GM18909 (cell line): ENCODE measurements at regions not wholly inside any gene's neighbourhood (a gene's known extent, or its start where the extent isn't known, plus 50 kb on each side); places are given as distances from the start of the nearest gene placed in this dataset.

Experiments used
- ATAC-seq: cut with Tn5 transposase; IDR thresholded peaks from one replicate; pipeline ENCODE4 v1.9.1; 2021; ENCODE audit warnings: mild to moderate bottlenecking; ENCODE audit not compliant: unreplicated experiment, poor library complexity

DNA sequence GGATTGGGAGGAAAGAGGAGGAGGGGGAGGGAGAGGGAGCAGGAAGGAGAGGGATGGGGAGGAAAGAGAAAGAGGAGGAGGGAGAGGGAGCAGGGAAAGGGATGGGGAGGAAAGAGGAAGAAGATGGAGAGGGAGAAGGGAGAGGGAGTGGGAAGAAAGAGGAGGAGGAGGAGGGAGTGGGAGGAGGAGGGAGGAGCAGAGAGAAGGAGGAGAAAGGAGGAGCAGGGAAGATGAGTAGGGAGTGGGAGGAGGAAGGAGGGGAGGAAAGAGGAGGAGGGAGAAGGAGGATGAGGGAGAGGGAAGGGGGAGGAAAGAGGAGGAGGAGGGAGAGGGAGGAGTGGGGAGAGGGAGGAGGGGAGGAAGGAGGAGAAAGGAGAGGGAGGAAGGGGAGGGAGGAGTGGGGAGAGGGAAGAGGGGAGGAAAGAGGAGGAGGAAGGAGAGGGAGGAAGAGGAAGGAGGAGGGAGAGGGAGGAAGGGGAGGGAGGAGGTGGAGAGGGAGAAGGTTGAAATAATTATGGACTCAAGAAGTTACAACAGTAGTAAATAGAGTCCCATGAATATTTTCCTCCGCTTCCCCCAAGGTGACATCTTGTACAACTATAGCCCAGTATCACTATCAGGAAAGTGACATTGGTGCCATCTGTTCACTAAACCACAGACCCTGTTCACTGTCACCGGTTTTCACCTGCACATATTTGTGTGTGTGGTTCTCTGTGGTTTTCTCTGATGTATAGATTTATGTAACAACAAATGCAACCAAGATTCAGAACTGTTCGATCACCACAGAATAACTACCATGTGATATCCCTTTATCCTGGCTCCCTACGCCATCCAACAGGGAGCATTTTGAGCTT, 325.3 kb upstream of the EEF2KMT start:
- ATAC-seq, result no peak

GRCh38 chr16:5422047-5422446, 324.5 kb upstream of the EEF2KMT start:
- ATAC-seq, result no peak

- ATAC-seq, result no peak
Measured at GRCh38 chr16:5416013-5416412, 318.4 kb upstream of the EEF2KMT start.

DNA sequence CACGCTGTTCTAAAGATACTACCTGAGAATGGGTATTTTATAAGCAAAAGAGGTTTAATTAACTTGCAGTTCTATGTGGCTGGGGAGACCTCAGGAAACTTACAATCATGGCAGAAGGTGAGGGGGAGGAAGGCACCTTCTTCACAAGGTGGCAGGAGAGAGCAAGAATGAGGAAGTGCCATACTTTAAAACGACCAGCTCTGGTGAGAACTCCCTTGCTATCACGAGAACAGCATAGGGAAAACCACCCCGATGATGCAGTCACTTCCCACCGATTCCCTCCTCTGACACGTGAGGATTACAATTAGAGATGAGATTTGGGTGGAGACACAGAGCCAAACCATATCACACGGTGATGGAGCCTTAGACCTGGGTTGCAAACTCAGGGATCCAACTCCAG, 317.5 kb upstream of the EEF2KMT start:
- no peak for ATAC-seq

DNA sequence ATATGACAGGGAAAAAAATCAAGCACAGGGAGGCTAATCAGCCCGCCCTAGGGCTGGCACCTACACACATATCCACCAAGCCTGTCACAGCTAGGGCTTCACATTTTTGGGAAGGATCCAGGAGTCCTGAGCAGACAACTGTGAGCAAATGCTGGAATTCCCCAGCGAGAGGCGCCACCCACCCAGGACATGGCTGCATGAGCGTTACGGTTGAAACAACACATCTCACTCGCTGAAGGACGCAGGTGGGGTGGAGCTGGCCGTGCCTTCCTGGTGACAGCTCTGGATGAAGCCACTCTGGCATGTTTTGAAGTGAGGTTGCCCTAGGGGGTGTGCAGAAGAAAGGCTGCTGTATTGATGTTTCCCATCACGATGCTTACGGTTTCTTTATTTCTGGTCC, 315.1 kb upstream of the EEF2KMT start:
- no peak for ATAC-seq

GRCh38 chr16:5398203-5398602, 300.6 kb upstream of the EEF2KMT start:
- ATAC-seq, result no peak

DNA sequence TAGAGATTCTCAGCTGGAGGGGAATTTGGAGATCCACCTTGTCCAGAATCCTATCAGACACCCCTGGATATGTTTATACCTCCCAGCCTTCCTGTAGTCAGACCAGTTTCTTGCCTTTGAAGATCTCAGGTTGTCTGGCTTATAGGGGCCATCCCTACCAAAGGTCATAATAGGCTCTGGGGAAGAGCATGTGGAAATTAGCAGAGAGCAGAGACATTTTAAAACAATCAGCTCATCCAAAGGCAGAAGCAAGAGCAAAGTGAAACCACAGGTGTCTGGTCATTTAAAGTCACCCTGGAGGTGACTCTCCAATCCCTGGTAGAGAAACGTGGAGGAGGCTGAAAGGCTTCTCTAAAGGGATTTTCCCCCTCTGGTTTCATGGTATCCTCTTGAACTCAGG, 299.3 kb upstream of the EEF2KMT start:
- no peak for ATAC-seq

- no peak for ATAC-seq
Measured at GRCh38 chr16:5393070-5393469, 295.5 kb upstream of the EEF2KMT start.

GRCh38 chr16:5386989-5387388, 289.4 kb upstream of the EEF2KMT start:
- no peak for ATAC-seq

GRCh38 chr16:5385811-5386210, 288.2 kb upstream of the EEF2KMT start:
- ATAC-seq, result no peak

DNA sequence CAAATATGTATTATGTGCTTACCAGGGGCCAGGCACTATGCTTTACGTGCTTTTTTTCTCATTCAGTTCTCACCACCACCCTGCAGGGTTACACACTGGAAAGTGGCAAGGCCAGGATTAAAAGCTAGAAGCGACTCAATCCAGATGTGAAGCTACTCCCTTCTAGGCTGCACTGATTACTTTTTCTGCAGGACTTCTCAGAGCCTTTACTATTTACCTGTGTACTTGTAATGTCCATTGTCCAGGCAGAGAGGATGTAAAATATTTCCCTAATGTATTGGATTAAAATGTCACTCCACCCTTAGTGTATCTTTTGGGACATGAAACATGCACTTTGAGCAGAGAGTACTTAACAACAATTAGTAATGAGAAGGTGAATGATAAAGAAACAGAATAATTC, 287.5 kb upstream of the EEF2KMT start:
- no peak for ATAC-seq

- no peak for ATAC-seq
Measured at GRCh38 chr16:5383737-5384136, 286.1 kb upstream of the EEF2KMT start.

- no peak for ATAC-seq
Measured at GRCh38 chr16:5382484-5382883, 284.9 kb upstream of the EEF2KMT start.

GRCh38 chr16:5381481-5381880, 283.9 kb upstream of the EEF2KMT start:
- ATAC-seq, result no peak

DNA sequence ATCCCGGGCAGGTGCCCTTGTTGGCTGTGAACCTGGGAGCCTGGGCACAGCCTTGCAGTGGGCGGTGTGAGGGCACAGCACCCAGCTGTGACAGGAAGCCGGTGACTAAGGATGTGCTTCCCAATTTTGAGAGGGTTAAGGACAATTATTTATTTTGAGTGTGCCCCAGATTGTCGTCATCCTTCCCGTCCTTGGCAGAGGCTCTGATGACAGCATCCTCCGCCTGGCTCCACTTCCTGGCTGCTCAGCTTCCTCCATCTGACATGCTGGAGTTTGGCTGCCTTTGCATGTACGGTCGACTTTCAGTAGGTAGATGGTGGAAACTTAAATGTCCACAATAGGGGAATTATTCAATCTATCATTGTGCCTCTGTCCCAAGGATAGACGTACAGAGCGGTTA, 282.4 kb upstream of the EEF2KMT start:
- ATAC-seq, result no peak

- no peak for ATAC-seq
Measured at GRCh38 chr16:5378531-5378930, 280.9 kb upstream of the EEF2KMT start.

GRCh38 chr16:5377280-5377898, 279.8 kb upstream of the EEF2KMT start:
- no peak for ATAC-seq

GRCh38 chr16:5374184-5374583, 276.6 kb upstream of the EEF2KMT start:
- ATAC-seq, result no peak

- no peak for ATAC-seq
Measured at GRCh38 chr16:5367951-5368350, 270.4 kb upstream of the EEF2KMT start.

DNA sequence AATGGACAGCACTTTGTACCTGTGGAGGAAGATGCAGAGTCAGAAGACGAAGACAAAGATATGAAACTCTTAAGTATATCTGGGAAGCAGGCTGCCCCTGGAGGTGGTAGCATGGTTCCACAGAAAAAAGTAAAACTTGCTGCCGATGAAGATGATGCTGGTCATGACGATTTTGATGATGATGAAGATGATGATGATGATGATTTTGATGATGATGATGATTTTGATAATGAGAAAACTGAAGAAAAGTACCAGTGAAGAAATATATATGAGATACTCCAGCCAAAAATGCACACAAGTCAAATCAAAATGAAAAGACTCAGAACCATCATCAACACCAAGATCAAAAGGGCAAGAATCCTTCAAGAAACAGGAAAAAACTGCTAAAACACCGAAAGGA, 268.5 kb upstream of the EEF2KMT start:
- ATAC-seq, result no peak

GRCh38 chr16:5364186-5364585, 266.6 kb upstream of the EEF2KMT start:
- ATAC-seq, result no peak

DNA sequence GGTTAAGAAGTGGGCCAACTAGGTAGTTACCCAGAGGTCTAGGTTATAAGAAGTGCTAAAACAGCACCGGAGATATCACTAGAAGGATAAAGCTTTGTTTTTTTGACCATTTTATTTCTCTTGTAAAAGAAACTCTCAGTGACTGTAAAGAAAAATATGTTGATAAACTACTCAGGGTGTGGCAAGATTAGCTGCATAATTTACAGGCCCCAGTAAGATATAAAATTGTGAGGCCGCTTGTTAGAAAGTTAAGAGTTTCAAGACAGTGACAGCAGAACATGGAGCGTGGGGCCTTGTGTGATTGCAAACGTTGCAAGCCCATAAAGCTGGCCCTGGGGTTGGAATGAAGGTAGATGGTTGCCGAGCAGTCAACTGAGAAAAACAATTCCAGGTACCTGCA, 263.7 kb upstream of the EEF2KMT start:
- ATAC-seq, result no peak
